ENCODE measurements at regions not wholly inside any gene's neighbourhood (a gene's known extent, or its start where the extent isn't known, plus 50 kb on each side); places are given as distances from the start of the nearest gene placed in this dataset.

DNA sequence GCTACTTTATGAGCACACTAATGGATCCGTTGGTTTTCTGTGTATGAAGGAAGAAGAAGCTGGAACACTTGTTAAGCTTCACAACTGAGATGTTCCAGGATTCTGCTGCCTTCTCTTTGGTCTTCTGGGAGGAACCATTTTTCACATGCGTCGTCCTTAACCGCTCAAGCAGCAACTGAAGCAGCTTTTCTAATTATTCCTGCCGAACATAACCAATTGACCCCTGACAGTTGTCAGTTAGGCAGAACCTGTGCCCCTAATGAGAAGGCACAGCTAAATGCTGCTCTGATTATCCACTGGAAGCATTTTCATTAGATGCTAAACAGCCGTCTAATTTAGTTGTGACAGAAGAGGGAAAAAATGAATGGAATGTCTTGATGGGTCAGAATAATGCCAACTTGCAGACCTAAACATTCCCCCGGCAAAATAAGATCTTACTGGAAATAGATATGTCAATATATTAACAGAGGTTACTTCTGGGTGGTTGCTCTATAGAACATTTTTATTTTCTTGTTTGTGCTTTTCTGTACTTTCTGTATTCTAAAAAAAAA is 85.0 kb upstream of the SMLR1 start:
- TF ChIP-seq, protein P1, sequence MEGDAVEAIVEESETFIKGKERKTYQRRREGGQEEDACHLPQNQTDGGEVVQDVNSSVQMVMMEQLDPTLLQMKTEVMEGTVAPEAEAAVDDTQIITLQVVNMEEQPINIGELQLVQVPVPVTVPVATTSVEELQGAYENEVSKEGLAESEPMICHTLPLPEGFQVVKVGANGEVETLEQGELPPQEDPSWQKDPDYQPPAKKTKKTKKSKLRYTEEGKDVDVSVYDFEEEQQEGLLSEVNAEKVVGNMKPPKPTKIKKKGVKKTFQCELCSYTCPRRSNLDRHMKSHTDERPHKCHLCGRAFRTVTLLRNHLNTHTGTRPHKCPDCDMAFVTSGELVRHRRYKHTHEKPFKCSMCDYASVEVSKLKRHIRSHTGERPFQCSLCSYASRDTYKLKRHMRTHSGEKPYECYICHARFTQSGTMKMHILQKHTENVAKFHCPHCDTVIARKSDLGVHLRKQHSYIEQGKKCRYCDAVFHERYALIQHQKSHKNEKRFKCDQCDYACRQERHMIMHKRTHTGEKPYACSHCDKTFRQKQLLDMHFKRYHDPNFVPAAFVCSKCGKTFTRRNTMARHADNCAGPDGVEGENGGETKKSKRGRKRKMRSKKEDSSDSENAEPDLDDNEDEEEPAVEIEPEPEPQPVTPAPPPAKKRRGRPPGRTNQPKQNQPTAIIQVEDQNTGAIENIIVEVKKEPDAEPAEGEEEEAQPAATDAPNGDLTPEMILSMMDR (IDR thresholded peaks at IDR 0.05): no peak
- TF ChIP-seq POLR2A (IDR thresholded peaks at IDR 0.05): no peak
- WGBS, 2 donors: 65 to 67% methylated on average over 7 of the region's 7 CpGs
- H3K36me3 ChIP-seq: no peaks in the 10 kb centered on the region

DNA sequence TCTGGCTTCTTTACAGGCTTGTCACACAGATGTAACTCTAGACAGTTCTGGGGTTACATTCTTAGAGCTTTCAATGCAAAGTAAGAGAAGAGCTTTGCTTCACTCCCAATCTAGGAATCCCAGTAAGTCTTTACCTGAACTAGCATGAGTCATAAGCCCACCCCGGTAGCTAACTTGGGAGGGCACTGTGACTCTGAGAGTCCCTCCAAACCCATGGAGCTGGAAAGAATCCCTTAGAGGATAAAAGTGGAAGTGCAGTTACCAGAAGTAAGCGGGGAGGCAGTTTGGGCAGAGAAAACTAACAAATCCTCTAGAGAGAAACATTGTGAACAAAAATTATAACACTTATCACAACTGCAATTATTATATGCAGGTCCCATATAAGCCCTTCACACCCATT is 84.0 kb upstream of the SMLR1 start:
- Histone ChIP-seq H3K36me3 (no peaks in the 10 kb centered on the region), H3K4me1 (no peaks in the 10 kb centered on the region), H3K9me3 (no peaks in the 10 kb centered on the region), H3K4me3 (replicated peaks in 1 of 3) (no peak overlapping the region), H3K27me3 (no peaks in the 10 kb centered on the region), H3K27ac (no peak overlapping the region)
- intact Hi-C loops (cut with DNase I): no loop called here
- TF ChIP-seq, protein P1 (IDR thresholded peaks at IDR 0.05): no peak
- no peak for TF ChIP-seq POLR2A (IDR thresholded peaks at IDR 0.05)
- DNase-seq: no peak
- 45 to 49% methylated on average over 2 of the region's 2 CpGs for WGBS, 2 donors

More for the DNA sequence above, 85.0 kb upstream of the SMLR1 start:
- intact Hi-C loops (cut with DNase I): no loop called here
- H3K27me3 ChIP-seq: no peaks in the 10 kb centered on the region
- no peak overlapping the region for H3K4me3 ChIP-seq (replicated peaks in 1 of 3)
- H3K4me1 ChIP-seq: no peaks in the 10 kb centered on the region
- H3K9me3 ChIP-seq: no peaks in the 10 kb centered on the region
- no peak overlapping the region for H3K27ac ChIP-seq
- DNase-seq: no peak

DNA sequence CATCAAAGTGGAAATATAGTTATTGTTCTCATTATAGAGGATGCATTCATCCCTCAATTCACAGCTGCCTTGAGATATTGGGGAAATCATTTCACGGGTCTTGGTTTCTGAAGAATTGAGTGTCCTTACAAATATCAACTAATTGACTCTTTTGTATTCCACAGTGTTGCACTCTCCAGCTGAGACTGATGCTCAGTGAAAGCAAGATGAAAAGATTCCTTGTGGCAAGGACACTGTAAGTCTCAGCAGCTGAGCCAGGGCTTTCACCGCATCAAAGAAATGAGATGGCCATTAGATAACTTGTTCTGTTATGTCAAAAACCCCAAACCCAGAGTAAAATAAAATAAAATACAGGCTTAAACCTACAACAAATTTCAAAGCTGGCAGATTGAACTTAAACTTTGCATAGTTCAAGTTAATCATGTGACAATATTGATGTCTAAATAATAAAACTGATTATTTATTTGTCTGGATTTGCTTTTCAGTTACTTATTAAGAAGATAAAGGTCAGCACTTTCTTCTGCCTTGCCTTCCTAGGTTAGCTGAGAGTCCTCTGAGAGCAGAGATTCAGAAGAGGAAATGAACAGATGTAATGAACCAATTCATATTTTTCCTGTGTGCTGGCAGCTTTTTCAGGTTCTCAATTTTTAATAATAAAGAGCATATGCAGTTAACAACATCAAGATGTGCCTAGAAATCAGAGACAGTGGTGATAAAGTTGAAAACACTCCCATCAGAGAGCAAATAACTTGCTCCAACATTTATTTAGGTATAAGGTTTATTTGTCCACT is 82.4 kb upstream of the SMLR1 start:
- no peak overlapping the region for H3K27ac ChIP-seq
- intact Hi-C loops (cut with DNase I): no loop called here
- no peak overlapping the region for H3K4me3 ChIP-seq (replicated peaks in 1 of 3)
- 62 to 69% methylated on average over 2 of the region's 2 CpGs for WGBS, 2 donors
- DNase-seq: no peak
- H3K27me3 ChIP-seq: no peaks in the 10 kb centered on the region
- TF ChIP-seq POLR2A (IDR thresholded peaks at IDR 0.05): no peak
- TF ChIP-seq, protein P1 (IDR thresholded peaks at IDR 0.05): no peak
- no peaks in the 10 kb centered on the region for H3K36me3 ChIP-seq
- no peaks in the 10 kb centered on the region for H3K4me1 ChIP-seq
- no peaks in the 10 kb centered on the region for H3K9me3 ChIP-seq

DNA sequence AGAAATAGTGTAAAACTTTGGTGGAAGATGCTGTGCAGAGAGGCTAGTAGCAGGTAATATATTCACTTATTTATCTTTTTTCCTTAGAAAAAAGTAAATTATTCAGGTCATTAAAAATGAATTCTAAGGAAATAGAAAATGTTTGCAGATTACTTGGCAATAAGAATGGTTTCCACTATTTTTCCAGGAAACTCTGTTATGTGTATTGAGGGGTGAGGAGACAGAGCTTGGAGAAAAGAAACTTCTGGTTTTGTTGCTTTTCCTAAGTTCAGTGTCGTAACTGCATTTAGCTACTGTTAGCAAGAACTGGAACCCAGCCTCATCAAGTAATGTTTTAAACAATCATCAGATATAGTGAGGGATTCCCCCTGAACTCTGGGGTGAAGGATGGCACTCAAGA is 79.2 kb upstream of the SMLR1 start:
- TF ChIP-seq, protein P1 (IDR thresholded peaks at IDR 0.05): no peak
- no peak for TF ChIP-seq POLR2A (IDR thresholded peaks at IDR 0.05)
- intact Hi-C loops (cut with DNase I): no loop called here
- no peaks in the 10 kb centered on the region for H3K9me3 ChIP-seq
- no peaks in the 10 kb centered on the region for H3K4me1 ChIP-seq
- no peak overlapping the region for H3K27ac ChIP-seq
- 40 to 84% methylated on average over 1 of the region's 1 CpG for WGBS, 2 donors
- no peak for DNase-seq
- H3K36me3 ChIP-seq: no peaks in the 10 kb centered on the region
- H3K27me3 ChIP-seq: no peaks in the 10 kb centered on the region
- no peak overlapping the region for H3K4me3 ChIP-seq (replicated peaks in 1 of 3)

DNA sequence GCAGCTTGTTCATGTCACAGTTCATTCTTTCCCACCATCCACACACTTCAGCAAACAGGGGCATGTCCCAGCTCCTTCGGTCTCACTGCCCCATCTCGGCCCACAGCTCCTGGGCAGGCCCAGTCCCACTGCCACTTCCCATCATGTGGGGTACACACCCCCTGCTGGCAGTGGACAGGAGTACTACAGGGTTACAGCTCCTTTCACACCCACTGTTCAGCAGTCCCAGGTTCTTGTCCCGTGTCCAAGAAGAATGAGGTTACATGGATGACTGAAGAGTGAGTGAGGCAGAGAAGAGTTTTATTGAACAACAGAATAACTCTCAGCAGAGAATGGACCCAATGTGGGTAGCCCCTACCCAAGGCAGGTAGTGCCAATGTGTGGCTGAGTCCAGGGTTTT is 77.8 kb upstream of the SMLR1 start:
- Histone ChIP-seq H3K27ac (no peak overlapping the region), H3K4me3 (replicated peaks in 1 of 3) (no peak overlapping the region), H3K36me3 (no peaks in the 10 kb centered on the region), H3K9me3 (no peaks in the 10 kb centered on the region), H3K4me1 (no peaks in the 10 kb centered on the region), H3K27me3 (no peaks in the 10 kb centered on the region)
- DNase-seq: no peak
- intact Hi-C loops (cut with DNase I): no loop called here
- 75 to 97% methylated on average over 3 of the region's 3 CpGs for WGBS, 2 donors
- TF ChIP-seq, protein P1 (IDR thresholded peaks at IDR 0.05): no peak
- TF ChIP-seq POLR2A (IDR thresholded peaks at IDR 0.05): no peak
